ENCODE measurements at regions not wholly inside any gene's neighbourhood (a gene's known extent, or its start where the extent isn't known, plus 50 kb on each side); places are given as distances from the start of the nearest gene placed in this dataset.

DNA sequence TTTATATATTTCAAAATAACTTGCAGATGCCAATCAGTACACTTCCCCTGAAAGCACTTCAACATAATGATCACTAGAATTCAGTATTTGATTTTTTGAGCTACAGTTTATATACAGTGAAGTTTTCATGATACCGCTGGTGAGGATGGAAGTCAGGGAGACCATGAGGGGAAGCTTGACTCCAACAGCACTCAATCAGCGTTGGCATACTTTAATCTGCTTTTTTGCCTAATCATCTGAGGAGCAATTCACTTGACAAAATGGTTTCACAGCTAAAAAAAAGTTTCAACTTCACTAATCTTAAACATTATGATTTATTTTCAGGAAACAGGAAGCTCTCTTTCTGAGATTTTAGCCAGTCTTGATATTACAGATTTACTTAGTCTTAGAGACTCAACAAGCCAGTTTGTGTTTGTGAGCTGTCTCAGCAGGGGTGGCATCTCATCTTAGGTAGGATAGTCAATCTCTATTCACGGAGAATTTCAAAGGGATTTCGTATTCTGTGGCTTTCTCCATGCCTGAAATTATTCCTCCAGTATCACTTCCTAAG, 111.4 kb upstream of the ARRDC3 start:
- no peak for TF ChIP-seq POLR2A (IDR thresholded peaks at IDR 0.05)
- TF ChIP-seq, protein P1, sequence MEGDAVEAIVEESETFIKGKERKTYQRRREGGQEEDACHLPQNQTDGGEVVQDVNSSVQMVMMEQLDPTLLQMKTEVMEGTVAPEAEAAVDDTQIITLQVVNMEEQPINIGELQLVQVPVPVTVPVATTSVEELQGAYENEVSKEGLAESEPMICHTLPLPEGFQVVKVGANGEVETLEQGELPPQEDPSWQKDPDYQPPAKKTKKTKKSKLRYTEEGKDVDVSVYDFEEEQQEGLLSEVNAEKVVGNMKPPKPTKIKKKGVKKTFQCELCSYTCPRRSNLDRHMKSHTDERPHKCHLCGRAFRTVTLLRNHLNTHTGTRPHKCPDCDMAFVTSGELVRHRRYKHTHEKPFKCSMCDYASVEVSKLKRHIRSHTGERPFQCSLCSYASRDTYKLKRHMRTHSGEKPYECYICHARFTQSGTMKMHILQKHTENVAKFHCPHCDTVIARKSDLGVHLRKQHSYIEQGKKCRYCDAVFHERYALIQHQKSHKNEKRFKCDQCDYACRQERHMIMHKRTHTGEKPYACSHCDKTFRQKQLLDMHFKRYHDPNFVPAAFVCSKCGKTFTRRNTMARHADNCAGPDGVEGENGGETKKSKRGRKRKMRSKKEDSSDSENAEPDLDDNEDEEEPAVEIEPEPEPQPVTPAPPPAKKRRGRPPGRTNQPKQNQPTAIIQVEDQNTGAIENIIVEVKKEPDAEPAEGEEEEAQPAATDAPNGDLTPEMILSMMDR (IDR thresholded peaks at IDR 0.05): no peak

All from thyroid gland (tissue), 4 donors.